ENCODE measurements at regions not wholly inside any gene's neighbourhood (a gene's known extent, or its start where the extent isn't known, plus 50 kb on each side); places are given as distances from the start of the nearest gene placed in this dataset.
A peak's percentile ranks its signal among the peaks of the same experiment; 100 is the strongest.

- Histone ChIP-seq H3K9ac (ENCODE audit: low read length) (no peak overlapping the region), H3K27me3 (replicated peaks; ENCODE audit: control insufficient read depth, insufficient read depth, low read length) (no peaks in the 10 kb centered on the region), H3K4me1 (ENCODE audit: control insufficient read depth, insufficient read depth, low read length) (no peaks in the 10 kb centered on the region), H3K36me3 (ENCODE audit: control insufficient read depth, insufficient read depth, low read length, severe bottlenecking) (no peaks in the 10 kb centered on the region), H3K4me3 (ENCODE audit: low read length) (no peak overlapping the region), H3K9me3 (ENCODE audit: control insufficient read depth, low read length) (no peaks in the 10 kb centered on the region)
- DNase-seq (ENCODE audit: low read depth), result no peak
Measured at GRCh38 chr3:25142609-25143355, 285.3 kb upstream of the RARB start.

- Histone ChIP-seq H3K36me3 (ENCODE audit: control insufficient read depth, insufficient read depth, low read length, severe bottlenecking) (no peaks in the 10 kb centered on the region), H3K4me1 (ENCODE audit: control insufficient read depth, insufficient read depth, low read length) (no peaks in the 10 kb centered on the region), H3K27me3 (replicated peaks; ENCODE audit: control insufficient read depth, insufficient read depth, low read length) (no peaks in the 10 kb centered on the region), H3K9ac (ENCODE audit: low read length) (no peak overlapping the region), H3K9me3 (ENCODE audit: control insufficient read depth, low read length) (no peaks in the 10 kb centered on the region), H3K4me3 (ENCODE audit: low read length) (no peak overlapping the region)
- DNase-seq (ENCODE audit: low read depth), result no peak
Measured at GRCh38 chr3:25143356-25144025, 284.6 kb upstream of the RARB start.

GRCh38 chr3:25144430-25144829 is 283.6 kb upstream of the RARB start:
- Histone ChIP-seq H3K9ac (ENCODE audit: low read length) (no peak overlapping the region), H3K27me3 (replicated peaks; ENCODE audit: control insufficient read depth, insufficient read depth, low read length) (no peaks in the 10 kb centered on the region), H3K9me3 (ENCODE audit: control insufficient read depth, low read length) (no peaks in the 10 kb centered on the region), H3K4me3 (ENCODE audit: low read length) (no peak overlapping the region), H3K36me3 (ENCODE audit: control insufficient read depth, insufficient read depth, low read length, severe bottlenecking) (no peaks in the 10 kb centered on the region), H3K4me1 (ENCODE audit: control insufficient read depth, insufficient read depth, low read length) (no peaks in the 10 kb centered on the region)
- DNase-seq (ENCODE audit: low read depth), result no peak

GRCh38 chr3:25145176-25145575 is 282.9 kb upstream of the RARB start:
- Histone ChIP-seq H3K9ac (ENCODE audit: low read length) (no peak overlapping the region), H3K9me3 (ENCODE audit: control insufficient read depth, low read length) (no peaks in the 10 kb centered on the region), H3K4me1 (ENCODE audit: control insufficient read depth, insufficient read depth, low read length) (no peaks in the 10 kb centered on the region), H3K4me3 (ENCODE audit: low read length) (no peak overlapping the region), H3K27me3 (replicated peaks; ENCODE audit: control insufficient read depth, insufficient read depth, low read length) (peaks cover under 1% of the 10 kb centered on the region), H3K36me3 (ENCODE audit: control insufficient read depth, insufficient read depth, low read length, severe bottlenecking) (no peaks in the 10 kb centered on the region)
- no peak for DNase-seq (ENCODE audit: low read depth)

- H3K9ac ChIP-seq (ENCODE audit: low read length), result no peak overlapping the region
- H3K27me3 ChIP-seq (replicated peaks; ENCODE audit: control insufficient read depth, insufficient read depth, low read length), result peaks cover 4% of the 10 kb centered on the region
- DNase-seq (ENCODE audit: low read depth), result no peak
- H3K4me3 ChIP-seq (ENCODE audit: low read length), result no peak overlapping the region
- no peaks in the 10 kb centered on the region for H3K36me3 ChIP-seq (ENCODE audit: control insufficient read depth, insufficient read depth, low read length, severe bottlenecking)
- no peaks in the 10 kb centered on the region for H3K4me1 ChIP-seq (ENCODE audit: control insufficient read depth, insufficient read depth, low read length)
- no peaks in the 10 kb centered on the region for H3K9me3 ChIP-seq (ENCODE audit: control insufficient read depth, low read length)
Measured at GRCh38 chr3:25150199-25150598, 277.9 kb upstream of the RARB start.

GRCh38 chr3:25151281-25151902 is 276.7 kb upstream of the RARB start:
- DNase-seq (ENCODE audit: low read depth), result peak; percentile 66
- Histone ChIP-seq H3K27me3 (replicated peaks; ENCODE audit: control insufficient read depth, insufficient read depth, low read length) (peaks cover 4% of the 10 kb centered on the region), H3K9me3 (ENCODE audit: control insufficient read depth, low read length) (no peaks in the 10 kb centered on the region), H3K4me1 (ENCODE audit: control insufficient read depth, insufficient read depth, low read length) (no peaks in the 10 kb centered on the region), H3K4me3 (ENCODE audit: low read length) (no peak overlapping the region), H3K9ac (ENCODE audit: low read length) (no peak overlapping the region), H3K36me3 (ENCODE audit: control insufficient read depth, insufficient read depth, low read length, severe bottlenecking) (no peaks in the 10 kb centered on the region)

- H3K36me3 ChIP-seq (ENCODE audit: control insufficient read depth, insufficient read depth, low read length, severe bottlenecking), result no peaks in the 10 kb centered on the region
- no peak overlapping the region for H3K9ac ChIP-seq (ENCODE audit: low read length)
- peaks cover 4% of the 10 kb centered on the region for H3K27me3 ChIP-seq (replicated peaks; ENCODE audit: control insufficient read depth, insufficient read depth, low read length)
- no peaks in the 10 kb centered on the region for H3K4me1 ChIP-seq (ENCODE audit: control insufficient read depth, insufficient read depth, low read length)
- no peak for DNase-seq (ENCODE audit: low read depth)
- no peaks in the 10 kb centered on the region for H3K9me3 ChIP-seq (ENCODE audit: control insufficient read depth, low read length)
- H3K4me3 ChIP-seq (ENCODE audit: low read length), result no peak overlapping the region
Measured at GRCh38 chr3:25151903-25152295, 276.2 kb upstream of the RARB start.

GRCh38 chr3:25153136-25153535 is 274.9 kb upstream of the RARB start:
- Histone ChIP-seq H3K36me3 (ENCODE audit: control insufficient read depth, insufficient read depth, low read length, severe bottlenecking) (no peaks in the 10 kb centered on the region), H3K4me3 (ENCODE audit: low read length) (no peak overlapping the region), H3K9ac (ENCODE audit: low read length) (no peak overlapping the region), H3K27me3 (replicated peaks; ENCODE audit: control insufficient read depth, insufficient read depth, low read length) (peaks cover 4% of the 10 kb centered on the region), H3K9me3 (ENCODE audit: control insufficient read depth, low read length) (no peaks in the 10 kb centered on the region), H3K4me1 (ENCODE audit: control insufficient read depth, insufficient read depth, low read length) (no peaks in the 10 kb centered on the region)
- no peak for DNase-seq (ENCODE audit: low read depth)

- no peak for DNase-seq (ENCODE audit: low read depth)
- Histone ChIP-seq H3K4me3 (ENCODE audit: low read length) (no peak overlapping the region), H3K4me1 (ENCODE audit: control insufficient read depth, insufficient read depth, low read length) (no peaks in the 10 kb centered on the region), H3K27me3 (replicated peaks; ENCODE audit: control insufficient read depth, insufficient read depth, low read length) (peaks cover 4% of the 10 kb centered on the region), H3K9me3 (ENCODE audit: control insufficient read depth, low read length) (no peaks in the 10 kb centered on the region), H3K9ac (ENCODE audit: low read length) (no peak overlapping the region), H3K36me3 (ENCODE audit: control insufficient read depth, insufficient read depth, low read length, severe bottlenecking) (no peaks in the 10 kb centered on the region)
Measured at GRCh38 chr3:25153561-25153960, 274.5 kb upstream of the RARB start.

GRCh38 chr3:25155652-25156471 is 272.2 kb upstream of the RARB start:
- Histone ChIP-seq H3K9ac (ENCODE audit: low read length) (no peak overlapping the region), H3K36me3 (ENCODE audit: control insufficient read depth, insufficient read depth, low read length, severe bottlenecking) (no peaks in the 10 kb centered on the region), H3K4me3 (ENCODE audit: low read length) (no peak overlapping the region), H3K9me3 (ENCODE audit: control insufficient read depth, low read length) (no peaks in the 10 kb centered on the region), H3K27me3 (replicated peaks; ENCODE audit: control insufficient read depth, insufficient read depth, low read length) (no peaks in the 10 kb centered on the region), H3K4me1 (ENCODE audit: control insufficient read depth, insufficient read depth, low read length) (no peaks in the 10 kb centered on the region)
- peak; percentile 41 for DNase-seq (ENCODE audit: low read depth)

GRCh38 chr3:25156626-25157025 is 271.4 kb upstream of the RARB start:
- DNase-seq (ENCODE audit: low read depth), result peak; percentile 88
- Histone ChIP-seq H3K36me3 (ENCODE audit: control insufficient read depth, insufficient read depth, low read length, severe bottlenecking) (no peaks in the 10 kb centered on the region), H3K4me3 (ENCODE audit: low read length) (no peak overlapping the region), H3K9ac (ENCODE audit: low read length) (no peak overlapping the region), H3K4me1 (ENCODE audit: control insufficient read depth, insufficient read depth, low read length) (no peaks in the 10 kb centered on the region), H3K27me3 (replicated peaks; ENCODE audit: control insufficient read depth, insufficient read depth, low read length) (no peaks in the 10 kb centered on the region), H3K9me3 (ENCODE audit: control insufficient read depth, low read length) (no peaks in the 10 kb centered on the region)
